Thymus (tissue), 11 donors: ENCODE measurements at regions not wholly inside any gene's neighbourhood (a gene's known extent, or its start where the extent isn't known, plus 50 kb on each side); places are given as distances from the start of the nearest gene placed in this dataset.
"Not testable (repeated sequence)": the region's sequence is repeated elsewhere in the genome, so short reads cannot be mapped to it uniquely, and the experiment has no call there.

Experiments
- DNase-seq, 9 donors: peaks; one replicate each; pipeline ENCODE4 v3.0.0-alpha.2; 2013; ENCODE audit warnings: low spot score in 9 of 9, low read depth in 6 of 9, missing footprints in 1 of 9
- H3K27ac ChIP-seq, 2 donors: one replicate each; pipeline ENCODE4 v1.5.1; 2013; ENCODE audit warnings: control low read depth in 1 of 2, low read depth in 1 of 2, low read length in 1 of 2, mild to moderate bottlenecking in 1 of 2, moderate library complexity in 1 of 2
- H3K27me3 ChIP-seq, 2 donors: one replicate each; pipeline ENCODE4 v1.5.1; 2013; ENCODE audit warnings: low read length in 1 of 2; ENCODE audit not compliant: control insufficient read depth in 2 of 2, insufficient read depth in 1 of 2
- H3K36me3 ChIP-seq, 2 donors: one replicate each; pipeline ENCODE4 v1.5.1; 2013; ENCODE audit warnings: low read length in 1 of 2, mild to moderate bottlenecking in 1 of 2, moderate library complexity in 1 of 2; ENCODE audit not compliant: control insufficient read depth in 2 of 2, insufficient read depth in 2 of 2
- H3K4me1 ChIP-seq, 2 donors: one replicate each; pipeline ENCODE4 v1.5.1; 2013; ENCODE audit warnings: low read length in 2 of 2; ENCODE audit not compliant: control insufficient read depth in 2 of 2, insufficient read depth in 2 of 2
- H3K4me3 ChIP-seq, 2 donors: one replicate each; pipeline ENCODE4 v1.5.1; 2013; ENCODE audit warnings: low read length in 2 of 2, control low read depth in 1 of 2, mild to moderate bottlenecking in 1 of 2
- H3K9me3 ChIP-seq, 2 donors: one replicate each; pipeline ENCODE4 v1.5.1; 2013; ENCODE audit warnings: low read length in 1 of 2, mild to moderate bottlenecking in 1 of 2; ENCODE audit not compliant: control insufficient read depth in 2 of 2, insufficient read depth in 1 of 2
- WGBS: extraction: QIAGEN DNeasy Blood & Tissue Kit; methylation state at CpG from one replicate; pipeline ENCODE4 v1.1.7; 2013; 5-methylcytosine and 5-hydroxymethylcytosine counted together
- donor health status: healthy.

DNA sequence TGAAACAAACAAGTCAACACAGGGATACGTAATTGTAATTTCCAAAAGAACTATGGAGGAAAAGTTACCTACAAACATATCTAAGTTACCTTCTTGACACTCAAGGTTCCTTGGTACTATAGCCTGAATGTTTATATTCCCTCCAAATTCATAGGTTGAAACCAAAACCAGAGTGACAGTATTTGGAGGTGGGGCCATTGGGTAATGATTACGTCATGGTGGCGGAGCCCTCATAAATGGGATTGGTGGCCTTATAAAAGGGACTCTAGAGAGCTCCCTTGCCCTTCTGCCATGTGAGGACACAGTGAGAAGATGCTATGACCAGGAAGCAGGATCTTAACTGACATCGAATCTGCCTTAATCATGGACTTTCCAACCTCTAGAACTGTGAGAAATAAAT is 87.3 kb downstream of the PMAIP1 start:
- no peaks in the 10 kb centered on the region for H3K4me1 ChIP-seq
- no peaks in the 10 kb centered on the region for H3K36me3 ChIP-seq
- DNase-seq = no peak
- no peaks in the 10 kb centered on the region for H3K27me3 ChIP-seq
- H3K4me3 ChIP-seq = no peak overlapping the region
- H3K27ac ChIP-seq = no peak overlapping the region
- no peaks in the 10 kb centered on the region for H3K9me3 ChIP-seq
- 83% methylated on average over 4 of the region's 4 CpGs for WGBS

DNA sequence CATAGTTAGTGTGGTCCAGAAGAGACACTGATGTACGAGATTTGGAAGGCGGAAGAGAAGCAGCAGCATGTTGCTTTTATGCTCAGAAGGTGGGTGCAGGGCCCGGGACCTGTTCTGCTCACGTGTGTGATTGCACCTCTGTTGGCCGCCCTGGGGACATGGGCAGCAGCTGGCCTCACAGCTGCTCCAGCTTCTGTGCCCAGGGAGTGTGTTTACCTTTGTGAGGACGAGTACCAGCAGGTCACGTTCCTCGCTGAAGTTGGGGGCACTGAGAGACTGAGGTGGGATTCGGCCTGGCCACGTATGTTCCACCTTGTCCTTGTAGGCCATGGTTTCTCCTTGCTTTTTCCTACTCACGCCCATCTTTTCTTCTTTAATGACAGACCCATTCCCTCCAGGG is 86.3 kb downstream of the PMAIP1 start:
- Histone ChIP-seq H3K4me3 (no peak overlapping the region), H3K9me3 (no peaks in the 10 kb centered on the region), H3K27ac (no peak overlapping the region), H3K27me3 (no peaks in the 10 kb centered on the region), H3K36me3 (no peaks in the 10 kb centered on the region), H3K4me1 (no peaks in the 10 kb centered on the region)
- WGBS = 95% methylated on average over 11 of the region's 11 CpGs
- DNase-seq = no peak

DNA sequence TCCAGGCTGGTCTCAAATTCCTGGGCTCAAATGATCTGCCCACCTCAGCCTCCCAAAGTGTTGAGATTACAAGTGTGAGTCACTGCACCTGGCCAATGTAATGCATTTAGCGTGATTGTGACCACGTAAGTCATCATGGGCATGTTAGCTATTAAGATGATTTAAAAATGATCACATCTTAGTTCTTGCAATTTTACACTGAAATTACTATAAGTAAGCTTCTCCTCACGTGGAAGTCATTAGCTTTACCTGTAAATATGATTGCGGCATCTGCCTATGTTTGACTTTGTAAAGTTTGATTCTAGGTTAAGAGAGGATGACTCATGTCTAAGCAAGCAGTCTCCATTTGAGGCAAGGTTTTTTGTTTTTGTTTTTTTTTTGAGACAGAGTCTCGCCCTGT is 85.5 kb downstream of the PMAIP1 start:
- no peaks in the 10 kb centered on the region for H3K27me3 ChIP-seq
- no peak overlapping the region for H3K27ac ChIP-seq
- no peaks in the 10 kb centered on the region for H3K9me3 ChIP-seq
- H3K4me1 ChIP-seq = no peaks in the 10 kb centered on the region
- DNase-seq = no peak
- no peaks in the 10 kb centered on the region for H3K36me3 ChIP-seq
- H3K4me3 ChIP-seq = no peak overlapping the region
- WGBS = 88% methylated on average over 5 of the region's 5 CpGs

- H3K27ac ChIP-seq = no peak overlapping the region
- H3K36me3 ChIP-seq = no peaks in the 10 kb centered on the region
- no peaks in the 10 kb centered on the region for H3K4me1 ChIP-seq
- H3K9me3 ChIP-seq = no peaks in the 10 kb centered on the region
- over 99% methylated on average over 4 of the region's 4 CpGs for WGBS
- no peaks in the 10 kb centered on the region for H3K27me3 ChIP-seq
- no peak for DNase-seq
- no peak overlapping the region for H3K4me3 ChIP-seq
These were observed 83.7 kb downstream of the PMAIP1 start for GRCh38 chr18:59983506-59983905.

DNA sequence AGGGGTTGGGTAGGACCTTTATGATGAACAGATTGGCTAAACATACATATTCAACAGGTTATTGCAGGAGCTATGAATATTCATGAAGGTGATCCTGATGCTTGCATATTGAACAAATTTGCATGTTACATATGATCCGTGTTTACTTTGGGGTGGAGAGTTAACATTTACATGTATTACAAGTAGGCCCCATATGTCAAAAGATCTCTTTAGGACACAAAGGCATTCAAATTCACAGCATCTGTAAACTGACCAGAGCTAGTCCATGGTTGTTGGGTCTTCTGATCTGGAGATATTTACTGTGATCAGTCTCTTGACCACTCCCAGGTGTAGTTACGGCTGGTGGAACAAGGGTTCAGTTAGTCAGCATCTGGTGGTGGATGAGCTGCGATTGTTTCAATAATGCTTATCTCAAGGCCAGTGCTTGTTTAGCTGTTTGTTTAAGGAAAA is 80.4 kb downstream of the PMAIP1 start:
- no peaks in the 10 kb centered on the region for H3K9me3 ChIP-seq
- WGBS = 98% methylated on average over 3 of the region's 3 CpGs
- no peak overlapping the region for H3K4me3 ChIP-seq
- no peaks in the 10 kb centered on the region for H3K36me3 ChIP-seq
- no peaks in the 10 kb centered on the region for H3K4me1 ChIP-seq
- no peak overlapping the region for H3K27ac ChIP-seq
- H3K27me3 ChIP-seq = no peaks in the 10 kb centered on the region
- DNase-seq = no peak

GRCh38 chr18:59971871-59972428 is 72.2 kb downstream of the PMAIP1 start:
- no peak overlapping the region for H3K4me3 ChIP-seq
- H3K9me3 ChIP-seq = no peaks in the 10 kb centered on the region
- H3K4me1 ChIP-seq = no peaks in the 10 kb centered on the region
- H3K36me3 ChIP-seq = no peaks in the 10 kb centered on the region
- 73% methylated on average over 4 of the region's 4 CpGs for WGBS
- DNase-seq = no peak
- H3K27me3 ChIP-seq = peaks cover 0 to 8% of the 10 kb centered on the region in 2 donors
- no peak overlapping the region for H3K27ac ChIP-seq

- not testable (repeated sequence) for H3K36me3 ChIP-seq, H3K4me3 ChIP-seq, H3K9me3 ChIP-seq, H3K27ac ChIP-seq, DNase-seq, H3K4me1 ChIP-seq, H3K27me3 ChIP-seq
- WGBS = 94% methylated on average over 1 of the region's 1 CpG
These were observed 71.3 kb downstream of the PMAIP1 start for GRCh38 chr18:59971144-59971543.

- H3K27me3 ChIP-seq, H3K9me3 ChIP-seq, H3K27ac ChIP-seq, H3K4me3 ChIP-seq, DNase-seq, H3K36me3 ChIP-seq, H3K4me1 ChIP-seq: not testable (repeated sequence)
- whole genome bisulfite sequencing = 64% methylated on average over 56 of the region's 56 CpGs
These were observed 69.8 kb downstream of the PMAIP1 start for GRCh38 chr18:59969477-59970028.

DNA sequence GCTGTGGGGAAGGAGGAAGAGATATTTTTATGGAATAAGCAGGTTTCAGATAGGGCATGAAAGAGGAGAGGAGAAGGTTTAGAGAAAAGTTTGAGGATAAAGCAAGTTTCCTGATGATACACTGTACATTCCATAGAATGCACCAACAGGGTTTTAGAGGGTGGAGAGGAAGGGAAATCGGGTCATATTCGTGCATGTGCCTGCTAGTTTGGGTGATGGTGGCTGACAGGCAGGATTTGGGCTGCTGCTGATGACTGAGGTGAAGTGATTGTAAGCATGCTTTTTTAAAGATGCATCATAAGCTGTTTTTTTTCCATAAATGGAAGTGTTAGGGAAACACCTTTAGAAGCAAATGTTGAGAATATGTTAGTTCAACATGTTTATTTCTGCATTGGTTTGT is 68.8 kb downstream of the PMAIP1 start:
- 97% methylated on average over 2 of the region's 2 CpGs for WGBS
- Histone ChIP-seq H3K36me3 (no peaks in the 10 kb centered on the region), H3K4me1 (no peaks in the 10 kb centered on the region), H3K9me3 (no peaks in the 10 kb centered on the region), H3K4me3 (no peak overlapping the region), H3K27me3 (peaks cover 0 to 8% of the 10 kb centered on the region in 2 donors), H3K27ac (no peak overlapping the region)
- no peak for DNase-seq
